PFSK-1 (cell line): ENCODE measurements at regions not wholly inside any gene's neighbourhood (a gene's known extent, or its start where the extent isn't known, plus 50 kb on each side); places are given as distances from the start of the nearest gene placed in this dataset.

Experiments used
- POLR2AphosphoS5 ChIP-seq: IDR thresholded peaks from 2 replicates; pipeline ENCODE4 v1.6.1; 2012; ENCODE audit warnings: low read depth, mild to moderate bottlenecking, control low read depth, low read length, moderate library complexity
- TAF1 ChIP-seq: IDR thresholded peaks from 2 replicates; pipeline ENCODE4 v1.6.1; 2012; ENCODE audit warnings: low read length, control low read depth, borderline replicate concordance; ENCODE audit not compliant: insufficient read depth

GRCh38 chr15:62402687-62403086 is 237.6 kb upstream of the C2CD4B start:
- TF ChIP-seq POLR2AphosphoS5, result no peak
- TF ChIP-seq TAF1, result no peak
